Nephron progenitor cell (in vitro differentiated cells): ENCODE measurements at regions not wholly inside any gene's neighbourhood (a gene's known extent, or its start where the extent isn't known, plus 50 kb on each side); places are given as distances from the start of the nearest gene placed in this dataset.

ENCODE experiments used
- DNase-seq: peaks from one replicate; pipeline ENCODE4 v3.0.0; 2021
- H3K27ac Mint-ChIP-seq: 2 replicates; pipeline ENCODE4 v1.8.0; 2021; ENCODE audit warnings: mild to moderate bottlenecking, moderate library complexity, mixed read lengths
- H3K27me3 Mint-ChIP-seq: 2 replicates; pipeline ENCODE4 v1.8.0; 2021; ENCODE audit warnings: mild to moderate bottlenecking, low read depth, mixed read lengths; ENCODE audit not compliant: poor library complexity
- H3K36me3 Mint-ChIP-seq: 2 replicates; pipeline ENCODE4 v1.8.0; 2021; ENCODE audit warnings: low read depth, mixed read lengths
- H3K4me1 Mint-ChIP-seq: 2 replicates; pipeline ENCODE4 v1.8.0; 2021; ENCODE audit warnings: mixed read lengths
- H3K4me3 Mint-ChIP-seq: 2 replicates; pipeline ENCODE4 v1.8.0; 2021; ENCODE audit warnings: mild to moderate bottlenecking, moderate library complexity, mixed read lengths
- H3K9me3 Mint-ChIP-seq: 2 replicates; pipeline ENCODE4 v1.8.0; 2021; ENCODE audit warnings: mild to moderate bottlenecking, moderate library complexity, mixed read lengths
- TF ChIP-seq, protein P1 (sequence below): fragments of 200-600 bp; sonication (generic); IDR thresholded peaks from 2 replicates; pipeline ENCODE4 v1.5.0; 2021; ENCODE audit warnings: antibody characterized with exemption

DNA sequence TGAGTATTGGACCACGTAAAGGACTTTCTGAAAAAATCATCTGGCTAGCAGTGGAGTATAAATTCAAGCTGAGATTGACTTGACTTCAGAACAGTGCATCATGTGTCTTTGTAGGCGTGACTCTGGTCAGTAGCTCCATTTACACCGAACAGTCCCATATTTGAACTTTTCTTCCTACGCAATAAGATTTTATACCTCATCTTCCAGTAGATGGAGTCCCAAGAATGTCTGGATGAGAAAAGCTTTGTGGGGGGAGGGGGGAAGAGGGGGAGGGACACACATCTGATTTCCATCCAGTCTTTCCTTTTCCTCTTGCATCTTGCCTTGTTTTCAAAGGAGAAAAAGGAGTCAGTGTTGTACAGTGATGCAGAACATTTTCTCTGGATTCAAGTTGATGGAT, 241.0 kb downstream of the EMP1 start:
- DNase-seq: no peak
- Mint-ChIP-seq H3K36me3 (no peaks in the 10 kb centered on the region), H3K27ac (no peak overlapping the region), H3K4me1 (no peaks in the 10 kb centered on the region), H3K4me3 (no peak overlapping the region), H3K27me3 (peaks cover 10% of the 10 kb centered on the region), H3K9me3 (no peaks in the 10 kb centered on the region)
- TF ChIP-seq, protein P1, sequence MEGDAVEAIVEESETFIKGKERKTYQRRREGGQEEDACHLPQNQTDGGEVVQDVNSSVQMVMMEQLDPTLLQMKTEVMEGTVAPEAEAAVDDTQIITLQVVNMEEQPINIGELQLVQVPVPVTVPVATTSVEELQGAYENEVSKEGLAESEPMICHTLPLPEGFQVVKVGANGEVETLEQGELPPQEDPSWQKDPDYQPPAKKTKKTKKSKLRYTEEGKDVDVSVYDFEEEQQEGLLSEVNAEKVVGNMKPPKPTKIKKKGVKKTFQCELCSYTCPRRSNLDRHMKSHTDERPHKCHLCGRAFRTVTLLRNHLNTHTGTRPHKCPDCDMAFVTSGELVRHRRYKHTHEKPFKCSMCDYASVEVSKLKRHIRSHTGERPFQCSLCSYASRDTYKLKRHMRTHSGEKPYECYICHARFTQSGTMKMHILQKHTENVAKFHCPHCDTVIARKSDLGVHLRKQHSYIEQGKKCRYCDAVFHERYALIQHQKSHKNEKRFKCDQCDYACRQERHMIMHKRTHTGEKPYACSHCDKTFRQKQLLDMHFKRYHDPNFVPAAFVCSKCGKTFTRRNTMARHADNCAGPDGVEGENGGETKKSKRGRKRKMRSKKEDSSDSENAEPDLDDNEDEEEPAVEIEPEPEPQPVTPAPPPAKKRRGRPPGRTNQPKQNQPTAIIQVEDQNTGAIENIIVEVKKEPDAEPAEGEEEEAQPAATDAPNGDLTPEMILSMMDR: no peak

DNA sequence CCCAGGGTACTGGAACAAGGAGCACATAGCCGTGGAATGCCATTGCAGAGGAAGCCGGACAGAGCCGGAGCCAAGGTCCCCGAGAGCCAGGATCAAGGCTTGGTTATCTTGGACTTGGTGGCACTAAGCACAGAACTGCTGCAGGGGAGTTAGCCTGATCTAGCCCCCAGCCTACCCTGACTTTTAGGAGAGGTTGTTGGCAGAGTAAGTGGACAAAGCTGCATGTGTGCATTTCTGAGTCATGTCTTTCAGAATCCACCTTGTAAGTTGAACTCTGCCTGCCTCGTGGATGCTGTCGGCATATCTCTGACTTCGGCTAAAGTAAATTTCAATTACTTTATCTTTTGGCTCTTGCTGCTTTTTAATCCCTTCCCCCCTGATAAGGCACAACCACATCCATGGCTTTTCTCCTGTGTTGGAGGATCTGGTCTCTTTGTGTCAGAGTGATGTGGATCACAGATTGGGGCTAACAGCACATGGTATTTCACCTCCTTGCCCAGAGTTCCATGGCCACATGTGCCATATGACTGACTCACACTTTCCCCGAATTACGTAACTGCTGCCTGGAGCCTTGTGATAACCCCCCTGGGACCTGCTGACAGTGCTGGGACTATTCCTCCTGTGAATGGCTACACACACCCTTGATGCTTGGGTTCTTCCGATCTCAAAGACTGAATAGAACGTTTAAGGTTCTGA, 240.3 kb downstream of the EMP1 start:
- H3K27ac Mint-ChIP-seq: no peak overlapping the region
- TF ChIP-seq, protein P1: no peak
- DNase-seq: no peak
- H3K9me3 Mint-ChIP-seq: no peaks in the 10 kb centered on the region
- no peak overlapping the region for H3K4me3 Mint-ChIP-seq
- H3K36me3 Mint-ChIP-seq: no peaks in the 10 kb centered on the region
- peaks cover 10% of the 10 kb centered on the region for H3K27me3 Mint-ChIP-seq
- H3K4me1 Mint-ChIP-seq: no peaks in the 10 kb centered on the region

DNA sequence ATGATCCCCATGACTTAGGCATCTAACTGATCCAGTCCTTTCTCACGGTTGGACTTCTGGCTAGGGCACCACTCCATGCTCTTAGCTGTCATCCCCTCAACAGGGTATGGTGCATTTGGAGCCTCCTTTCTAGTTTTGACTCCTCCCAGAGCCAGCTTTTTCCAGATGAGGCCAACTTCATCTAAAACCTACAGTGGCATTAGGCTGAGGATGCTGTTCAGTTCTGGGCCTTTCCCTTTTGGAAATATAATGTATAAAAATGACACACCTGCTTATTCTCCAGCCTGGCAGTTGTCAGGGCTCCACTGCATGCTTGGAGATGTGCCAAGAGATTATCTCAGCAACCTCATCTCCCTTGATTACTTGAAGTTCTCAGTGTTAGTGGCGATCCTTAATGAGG, 239.7 kb downstream of the EMP1 start:
- Mint-ChIP-seq H3K36me3 (no peaks in the 10 kb centered on the region), H3K4me3 (no peak overlapping the region), H3K4me1 (no peaks in the 10 kb centered on the region), H3K9me3 (no peaks in the 10 kb centered on the region), H3K27me3 (peaks cover 10% of the 10 kb centered on the region), H3K27ac (no peak overlapping the region)
- no peak for DNase-seq
- TF ChIP-seq, protein P1: no peak

DNA sequence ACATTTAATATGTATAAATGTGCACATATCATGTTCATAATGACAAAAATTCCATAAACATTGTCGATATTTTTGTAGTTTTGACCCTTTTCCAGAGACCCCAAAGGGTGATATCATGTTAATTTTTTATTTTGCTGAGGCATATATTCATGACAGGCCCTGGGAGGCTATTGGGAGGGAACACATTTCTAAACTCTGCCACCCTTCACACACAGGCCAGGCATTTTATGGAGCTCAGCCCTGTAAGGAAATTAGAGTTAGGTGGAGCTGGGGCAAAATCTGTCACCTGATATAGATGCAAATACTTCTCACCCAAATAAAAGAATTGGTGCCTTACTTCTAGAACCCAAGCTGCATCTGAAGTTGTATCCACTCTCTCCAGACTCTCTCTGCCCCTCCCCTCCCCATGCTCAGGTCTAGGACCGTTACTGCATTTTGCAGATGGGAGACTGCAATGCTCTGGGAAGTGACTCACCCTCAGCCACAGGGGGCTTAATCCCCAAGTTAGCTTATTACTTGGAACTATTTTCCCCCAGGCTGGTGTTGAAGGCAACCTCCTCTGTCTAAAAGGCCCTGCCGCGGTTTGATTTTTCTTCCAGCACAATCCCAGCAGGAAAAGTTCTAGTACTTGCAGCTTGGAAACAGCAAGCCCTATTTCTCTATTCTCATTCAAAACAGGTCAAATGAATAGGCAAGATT, 238.9 kb downstream of the EMP1 start:
- H3K4me1 Mint-ChIP-seq: no peaks in the 10 kb centered on the region

DNA sequence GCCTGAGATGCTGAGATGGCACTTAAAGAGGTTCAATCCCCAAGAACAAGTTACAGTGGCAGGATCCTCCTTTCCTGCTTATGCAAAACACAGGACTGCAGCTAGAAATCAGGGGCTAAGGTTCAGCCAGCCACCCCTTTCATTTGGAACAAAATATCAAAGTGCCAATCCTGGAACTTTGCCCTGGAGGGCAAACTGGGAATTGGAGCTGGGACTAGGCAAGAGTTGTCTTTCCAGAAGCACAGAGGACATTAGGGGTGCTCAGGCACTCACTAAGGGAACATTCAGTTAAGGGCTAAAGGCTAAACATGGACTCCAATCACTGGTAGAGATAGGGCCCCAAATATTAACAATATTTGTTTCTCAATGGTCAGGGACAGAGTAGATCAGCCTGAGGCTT, 237.2 kb downstream of the EMP1 start:
- TF ChIP-seq, protein P1: no peak
- Mint-ChIP-seq H3K36me3 (no peaks in the 10 kb centered on the region), H3K27me3 (peaks cover 10% of the 10 kb centered on the region)

More for the DNA sequence above, 238.9 kb downstream of the EMP1 start:
- H3K27ac Mint-ChIP-seq: no peak overlapping the region
- H3K27me3 Mint-ChIP-seq: peaks cover 10% of the 10 kb centered on the region
- H3K36me3 Mint-ChIP-seq: no peaks in the 10 kb centered on the region
- H3K9me3 Mint-ChIP-seq: no peaks in the 10 kb centered on the region
- DNase-seq: no peak
- TF ChIP-seq, protein P1: no peak
- no peak overlapping the region for H3K4me3 Mint-ChIP-seq

DNA sequence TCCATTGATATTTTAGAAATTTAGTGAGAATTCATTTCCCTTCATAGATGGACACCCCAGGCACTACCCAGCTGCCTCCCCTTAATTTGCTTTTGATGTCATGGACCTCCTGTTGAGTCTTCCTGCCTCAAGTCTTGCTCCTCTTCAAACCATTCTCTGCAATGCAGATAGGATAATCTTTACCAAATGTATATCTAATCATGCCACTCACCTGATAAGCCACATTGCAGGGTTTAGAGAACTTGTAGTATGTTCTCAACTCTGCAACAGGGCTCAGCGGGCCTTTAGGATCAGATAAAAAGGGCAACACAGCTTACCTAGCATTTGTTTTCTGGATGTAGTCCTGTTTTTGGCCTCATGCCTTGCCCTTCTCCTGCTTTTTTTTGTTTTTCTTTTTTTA, 234.5 kb downstream of the EMP1 start:
- TF ChIP-seq, protein P1: no peak
- H3K36me3 Mint-ChIP-seq: no peaks in the 10 kb centered on the region
- H3K4me3 Mint-ChIP-seq: no peak overlapping the region
- no peak overlapping the region for H3K27ac Mint-ChIP-seq
- no peak for DNase-seq
- peaks cover 14% of the 10 kb centered on the region for H3K9me3 Mint-ChIP-seq
- peaks cover 9% of the 10 kb centered on the region for H3K4me1 Mint-ChIP-seq
- H3K27me3 Mint-ChIP-seq: peaks cover 12% of the 10 kb centered on the region

More for the DNA sequence above, 237.2 kb downstream of the EMP1 start:
- DNase-seq: no peak
- Mint-ChIP-seq H3K27ac (no peak overlapping the region), H3K4me3 (no peak overlapping the region), H3K9me3 (no peaks in the 10 kb centered on the region), H3K4me1 (no peaks in the 10 kb centered on the region)
